ENCODE measurements at regions not wholly inside any gene's neighbourhood (a gene's known extent, or its start where the extent isn't known, plus 50 kb on each side); places are given as distances from the start of the nearest gene placed in this dataset.

GRCh38 chr4:11614426-11614825 lies 185.7 kb upstream of the HS3ST1 start:
- no peak for DNase-seq

DNA sequence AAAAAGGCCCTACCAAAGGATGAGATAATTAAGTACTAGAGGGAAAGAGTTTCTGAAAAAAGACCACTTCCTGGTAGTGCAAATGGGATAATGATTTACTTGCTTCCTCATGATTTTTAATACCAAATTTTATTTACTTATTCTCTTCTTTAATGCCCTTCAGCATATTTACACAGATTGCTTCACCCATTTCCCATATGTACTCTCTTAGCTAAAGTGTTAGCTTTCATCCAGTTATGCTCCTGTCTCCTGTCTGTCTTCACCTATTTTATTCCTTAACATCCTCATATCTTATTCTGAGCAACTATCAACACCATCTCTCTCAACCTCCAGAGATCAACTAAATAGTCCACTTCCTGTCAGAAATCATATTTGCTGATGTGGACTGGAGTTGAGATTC lies 183.2 kb upstream of the HS3ST1 start:
- no peak for DNase-seq

DNA sequence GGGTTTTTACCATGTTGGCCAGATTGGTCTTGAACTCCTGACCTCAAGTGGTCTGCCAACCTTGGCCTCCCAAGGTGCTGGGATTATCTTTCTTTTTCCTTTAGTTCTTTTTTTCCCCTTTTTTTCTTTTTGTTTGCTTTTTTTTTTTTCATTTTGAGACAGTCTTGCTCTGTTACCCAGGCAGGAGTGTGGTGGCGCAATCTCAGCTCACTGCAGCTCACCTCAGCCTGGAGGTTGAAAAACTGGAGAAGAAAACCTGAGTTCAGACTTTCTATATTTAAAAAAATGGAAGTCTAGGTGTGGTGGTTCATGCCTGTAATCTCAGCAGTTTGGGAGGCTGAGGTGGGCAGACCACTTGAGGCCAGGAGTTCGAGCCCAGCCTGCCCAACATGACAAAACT lies 181.1 kb upstream of the HS3ST1 start:
- DNase-seq: no peak

GRCh38 chr4:11608992-11609391 lies 180.3 kb upstream of the HS3ST1 start:
- DNase-seq: no peak

DNA sequence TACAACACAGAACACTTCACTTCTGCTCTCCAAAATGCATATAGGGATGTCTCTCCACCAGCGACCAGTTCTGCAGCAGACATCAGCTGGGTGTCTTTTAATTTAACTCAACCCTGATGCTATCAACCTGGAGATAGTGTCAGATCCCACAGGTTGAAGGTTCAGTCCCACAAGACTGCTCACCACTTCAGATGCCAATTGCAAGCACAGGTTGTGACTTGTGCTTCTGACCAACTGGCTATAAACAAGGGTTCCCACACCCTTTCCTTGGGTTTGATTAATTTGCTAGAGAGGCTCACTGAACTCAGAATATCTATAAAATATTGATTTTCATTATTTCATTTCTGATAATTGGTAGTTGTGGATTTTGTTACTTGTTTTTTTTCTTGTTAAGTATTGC lies 177.4 kb upstream of the HS3ST1 start:
- DNase-seq: no peak

- no peak for DNase-seq
Observed at GRCh38 chr4:11605597-11605996, 176.9 kb upstream of the HS3ST1 start.

- no peak for DNase-seq
Observed at GRCh38 chr4:11604821-11605220, 176.1 kb upstream of the HS3ST1 start.

GRCh38 chr4:11603591-11604194 lies 175.0 kb upstream of the HS3ST1 start:
- DNase-seq: no peak

DNA sequence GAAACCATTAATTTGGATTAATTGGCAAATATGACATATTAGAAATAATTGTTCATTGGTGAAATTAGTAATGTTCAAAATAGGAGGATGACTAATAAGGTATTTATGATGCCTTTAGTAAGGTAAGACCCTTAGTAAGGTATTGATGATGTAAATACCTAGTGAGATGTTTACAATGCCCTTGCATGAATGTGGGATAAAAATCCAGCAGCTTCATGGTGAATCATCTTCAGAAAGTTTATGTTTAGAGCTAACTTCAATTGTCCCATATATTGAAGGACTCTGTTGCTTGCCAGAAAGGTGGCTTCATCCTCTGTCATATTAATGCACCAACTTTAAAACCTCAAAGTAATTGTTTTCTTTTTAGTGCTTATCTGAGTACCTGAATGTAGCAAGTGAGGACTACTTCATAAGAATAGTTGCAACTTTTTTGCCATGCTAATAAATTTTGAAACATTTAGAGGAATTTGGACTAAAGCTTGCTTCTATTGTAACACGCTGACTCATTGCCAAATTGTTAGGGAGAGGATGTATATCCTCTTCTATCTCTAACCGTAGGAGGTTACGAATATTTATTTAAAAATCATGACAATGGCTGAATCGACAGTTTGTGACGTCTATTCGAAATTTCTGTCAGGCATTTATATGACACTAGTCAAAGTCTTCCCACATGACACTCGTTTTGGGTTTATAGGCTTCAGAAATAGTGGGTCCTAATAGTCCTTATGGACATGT lies 174.1 kb upstream of the HS3ST1 start:
- no peak for DNase-seq

DNA sequence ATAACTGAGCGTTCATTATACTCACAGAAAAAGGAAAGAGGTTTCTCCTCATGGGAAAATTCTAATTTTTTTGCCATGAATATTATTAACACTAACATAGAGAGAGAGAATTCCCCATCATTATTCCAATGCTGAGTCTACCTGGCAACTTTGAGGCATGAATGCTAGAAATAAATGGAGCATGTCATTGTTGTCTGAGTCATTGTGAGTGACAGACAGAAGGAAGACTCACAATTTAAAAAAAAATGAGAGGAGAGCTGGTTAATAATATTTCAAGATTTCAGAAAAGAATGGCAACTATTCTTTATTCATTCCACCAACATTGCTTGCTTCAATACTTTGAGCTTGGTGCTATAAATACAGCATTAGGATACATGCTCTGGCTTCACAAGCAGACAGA lies 170.4 kb upstream of the HS3ST1 start:
- no peak for DNase-seq

- no peak for DNase-seq
Observed at GRCh38 chr4:11598591-11598990, 169.9 kb upstream of the HS3ST1 start.

DNA sequence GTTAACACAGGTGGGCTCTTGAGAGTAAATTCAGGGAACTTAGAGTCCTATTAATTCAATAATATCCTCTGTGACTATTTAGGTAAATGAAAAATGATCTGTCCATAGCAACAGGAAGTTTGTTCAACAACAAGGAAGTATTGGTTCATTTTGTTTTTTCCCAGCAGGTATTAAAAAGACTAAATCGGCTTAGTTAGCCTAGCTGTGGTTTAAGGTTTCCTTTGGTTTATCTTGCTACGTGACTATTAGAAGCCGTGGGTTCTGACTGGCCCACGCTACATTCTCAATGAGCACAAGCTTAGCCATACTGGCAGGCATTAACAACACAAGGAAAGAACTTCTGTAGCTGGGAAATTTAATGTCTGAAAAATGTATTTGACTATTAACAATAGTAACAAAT lies 168.8 kb upstream of the HS3ST1 start:
- no peak for DNase-seq

DNA sequence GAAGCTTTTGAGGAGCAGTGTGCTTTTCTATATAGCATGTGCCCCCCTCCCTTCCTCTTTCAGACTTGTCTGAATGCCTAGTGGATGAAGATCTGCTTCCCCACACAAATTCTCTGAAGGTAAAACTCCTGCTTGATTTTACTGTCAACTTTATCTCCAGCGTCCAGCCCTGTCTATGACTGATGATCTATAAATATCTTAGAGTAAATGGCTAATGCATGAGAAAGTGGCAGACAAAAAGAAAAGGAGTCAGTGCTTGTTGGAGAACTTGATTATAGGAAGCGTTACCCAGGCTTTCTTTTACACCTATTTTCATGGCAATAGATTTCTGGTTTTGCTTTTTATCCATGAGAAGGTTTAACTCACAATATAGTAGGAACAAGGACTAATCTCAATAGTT lies 168.3 kb upstream of the HS3ST1 start:
- DNase-seq: no peak

GRCh38 chr4:11593576-11594116 lies 165.0 kb upstream of the HS3ST1 start:
- DNase-seq: no peak

GRCh38 chr4:11592276-11592675 lies 163.6 kb upstream of the HS3ST1 start:
- DNase-seq: no peak

- no peak for DNase-seq
Observed at GRCh38 chr4:11590132-11590531, 161.4 kb upstream of the HS3ST1 start.

GRCh38 chr4:11589676-11590075 lies 161.0 kb upstream of the HS3ST1 start:
- DNase-seq: no peak

- no peak for DNase-seq
Observed at GRCh38 chr4:11587797-11588196, 159.1 kb upstream of the HS3ST1 start.

GRCh38 chr4:11585506-11585905 lies 156.8 kb upstream of the HS3ST1 start:
- DNase-seq: no peak

DNA sequence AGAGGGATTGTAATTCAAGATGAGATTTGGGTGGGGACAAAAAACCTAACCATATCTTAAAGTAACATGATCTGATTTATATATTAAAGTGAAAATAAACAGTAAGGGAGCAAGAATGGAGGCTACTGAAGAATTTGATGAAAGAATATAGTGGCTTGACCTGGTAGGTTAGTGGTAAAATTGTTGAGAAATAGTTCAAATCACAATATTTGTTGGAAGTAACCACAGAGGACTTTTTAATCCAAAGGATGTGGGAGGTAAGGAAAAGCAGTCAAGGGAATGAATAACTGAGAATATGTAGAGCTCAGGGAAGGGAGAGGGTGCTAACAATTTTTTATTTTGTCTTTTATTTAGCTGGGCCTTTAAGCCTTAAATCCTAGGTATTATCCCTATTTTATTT lies 139.8 kb upstream of the HS3ST1 start:
- no peak for DNase-seq

DNA sequence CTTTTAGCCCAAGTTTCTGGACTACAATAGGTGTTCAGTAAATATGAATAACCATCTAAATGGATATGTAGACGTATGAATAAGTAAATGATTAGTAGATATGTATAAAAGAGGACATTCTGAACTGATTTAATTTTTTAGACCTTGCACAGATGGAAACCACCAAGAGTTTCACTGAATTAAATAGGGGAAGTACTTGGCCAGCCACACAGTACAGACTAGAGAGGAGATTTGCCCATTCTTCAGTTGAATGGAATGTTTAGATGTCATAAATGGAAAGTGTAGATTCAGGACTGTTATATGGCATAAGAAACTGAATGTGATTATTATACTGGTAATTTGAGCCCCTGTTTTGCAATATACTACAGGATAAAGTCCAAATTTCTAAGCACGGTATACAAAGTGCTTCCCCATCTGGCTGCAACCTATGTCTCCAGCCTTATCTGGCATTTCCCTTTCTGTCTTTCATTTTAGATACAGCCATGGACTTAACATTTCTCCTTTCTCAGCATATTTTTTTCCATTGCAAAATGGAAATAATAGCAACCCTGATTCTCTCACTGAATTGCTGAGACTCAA lies 137.8 kb upstream of the HS3ST1 start:
- no peak for DNase-seq

DNA sequence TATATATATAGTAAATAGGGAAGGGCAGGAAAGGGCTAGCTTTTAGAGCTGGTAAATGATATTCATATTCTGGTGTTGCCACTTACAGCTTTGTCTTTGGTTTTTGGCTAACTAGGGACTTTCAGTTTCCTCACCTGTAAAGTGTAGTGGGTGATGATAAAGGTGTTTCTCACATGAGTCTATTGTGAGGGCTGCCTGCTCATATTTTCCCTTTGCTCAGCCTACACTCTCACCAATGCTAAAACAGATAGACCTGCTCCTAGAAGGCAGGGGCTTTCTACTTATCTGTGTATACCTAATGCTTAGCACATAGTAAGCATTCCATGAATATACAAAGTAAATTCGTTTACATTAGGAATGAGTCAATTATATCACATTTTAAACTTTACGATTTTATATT lies 137.2 kb upstream of the HS3ST1 start:
- DNase-seq: no peak

GRCh38 chr4:11565213-11565612 lies 136.5 kb upstream of the HS3ST1 start:
- DNase-seq: no peak

DNA sequence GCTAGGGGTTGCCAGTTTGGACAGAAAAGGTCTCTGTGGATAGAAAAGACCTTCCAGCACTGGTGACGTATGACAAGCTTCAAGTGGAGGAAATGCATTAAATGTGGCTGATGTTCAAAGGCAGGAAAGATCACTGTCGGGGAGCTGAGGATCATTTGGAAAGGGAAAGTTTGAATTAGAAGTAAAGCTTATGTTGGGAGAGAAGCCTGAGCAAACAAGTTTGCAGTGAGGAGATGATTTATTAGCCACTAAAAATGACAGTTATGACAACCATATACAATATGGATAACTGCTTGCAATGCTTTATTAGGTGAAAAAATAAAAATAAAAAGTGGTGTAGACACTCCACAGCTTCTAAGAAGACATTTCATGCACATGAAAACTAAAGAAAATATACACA lies 135.3 kb upstream of the HS3ST1 start:
- DNase-seq: no peak

Data from CD4-positive, alpha-beta T cell treated with Interferon gamma for 1 hour (primary cell).